Liver (tissue), 8 donors: ENCODE measurements at regions not wholly inside any gene's neighbourhood (a gene's known extent, or its start where the extent isn't known, plus 50 kb on each side); places are given as distances from the start of the nearest gene placed in this dataset.

Source experiments
- DNase-seq: peaks from one replicate; pipeline ENCODE4 v3.0.0-alpha.2; 2017; ENCODE audit warnings: low spot score
- H3K27ac ChIP-seq, 2 donors: one replicate each; pipeline ENCODE4 v1.7.0; 2013; ENCODE audit warnings: inconsistent platforms in 2 of 2, low read length in 2 of 2, control low read depth in 1 of 2, low read depth in 1 of 2, mild to moderate bottlenecking in 1 of 2
- H3K27me3 ChIP-seq, 4 donors: one replicate each; pipeline versions ENCODE4 v1.6.1 to v1.7.0; 2013; ENCODE audit warnings: low read length in 3 of 4, inconsistent platforms in 1 of 4, mild to moderate bottlenecking in 1 of 4, moderate library complexity in 1 of 4; ENCODE audit not compliant: control insufficient read depth in 4 of 4, insufficient read depth in 4 of 4
- H3K36me3 ChIP-seq, 4 donors: one replicate each; pipeline versions ENCODE4 v1.6.1 to v1.7.0; 2013; ENCODE audit warnings: low read length in 3 of 4, mild to moderate bottlenecking in 3 of 4, low read depth in 1 of 4, moderate library complexity in 1 of 4; ENCODE audit not compliant: control insufficient read depth in 4 of 4, insufficient read depth in 3 of 4
- H3K4me1 ChIP-seq, 4 donors: one replicate each; pipeline versions ENCODE4 v1.6.1 to v1.7.0; 2013; ENCODE audit warnings: low read length in 3 of 4, mild to moderate bottlenecking in 3 of 4, moderate library complexity in 1 of 4; ENCODE audit not compliant: control insufficient read depth in 4 of 4, insufficient read depth in 4 of 4
- H3K4me3 ChIP-seq, 3 donors: one replicate each; pipeline versions ENCODE4 v1.6.1 to v1.7.0; 2013; ENCODE audit warnings: low read length in 3 of 3, control low read depth in 1 of 3, low read depth in 1 of 3, mild to moderate bottlenecking in 1 of 3
- H3K9ac ChIP-seq, 2 donors: one replicate each; pipeline ENCODE4 v1.7.0; 2013; ENCODE audit warnings: low read length in 2 of 2, mild to moderate bottlenecking in 2 of 2, moderate library complexity in 2 of 2, control low read depth in 1 of 2, low read depth in 1 of 2
- H3K9me3 ChIP-seq, 4 donors: one replicate each; pipeline versions ENCODE4 v1.6.1 to v1.7.0; 2013; ENCODE audit warnings: low read length in 3 of 4; ENCODE audit not compliant: control insufficient read depth in 4 of 4
- EGR1 ChIP-seq, 2 donors: IDR thresholded peaks; 2 replicates each; pipeline ENCODE4 v1.6.1; 2016 to 2018; ENCODE audit warnings: antibody characterized with exemption in 2 of 2, low read depth in 2 of 2
- FOXA1 ChIP-seq: IDR thresholded peaks from 2 replicates; pipeline ENCODE4 v1.6.1; 2016; ENCODE audit warnings: antibody characterized with exemption
- HNF4A ChIP-seq, 2 donors: conservative IDR thresholded peaks; 2 replicates each; pipeline ENCODE4 v1.6.1; 2016; ENCODE audit warnings: antibody characterized with exemption in 2 of 2, mild to moderate bottlenecking in 2 of 2
- HNF4G ChIP-seq: IDR thresholded peaks from 2 replicates; pipeline ENCODE4 v1.6.1; 2016; ENCODE audit warnings: antibody characterized with exemption
- JUND ChIP-seq, 2 donors: IDR thresholded peaks; 2 replicates each; pipeline ENCODE4 v1.6.1; 2016; ENCODE audit warnings: antibody characterized with exemption in 2 of 2
- NR2F2 ChIP-seq: IDR thresholded peaks from 2 replicates; pipeline ENCODE4 v1.6.1; 2016; ENCODE audit warnings: antibody characterized with exemption
- RXRA ChIP-seq, 2 donors: IDR thresholded peaks; 2 replicates each; pipeline ENCODE4 v1.6.1; 2017 to 2018; ENCODE audit warnings: antibody characterized with exemption in 2 of 2, mild to moderate bottlenecking in 1 of 2
- SP1 ChIP-seq: IDR thresholded peaks from 2 replicates; pipeline ENCODE4 v1.6.1; 2018; ENCODE audit warnings: antibody characterized with exemption, mild to moderate bottlenecking
- TAF1 ChIP-seq: conservative IDR thresholded peaks from 2 replicates; pipeline ENCODE4 v1.6.1; 2016; ENCODE audit warnings: antibody characterized with exemption, mild to moderate bottlenecking
- YY1 ChIP-seq: IDR thresholded peaks from 2 replicates; pipeline ENCODE4 v1.6.1; 2016; ENCODE audit warnings: antibody characterized with exemption, mild to moderate bottlenecking
- WGBS: extraction: QIAGEN DNeasy Blood & Tissue Kit; methylation state at CpG from one replicate; pipeline ENCODE4 v1.1.7; 2013; 5-methylcytosine and 5-hydroxymethylcytosine counted together
- TF ChIP-seq, protein P1 (sequence below): IDR thresholded peaks from 2 replicates; pipeline ENCODE4 v1.6.1; 2016; ENCODE audit warnings: antibody characterized with exemption
- TF ChIP-seq, protein P2 (sequence below): fragments of 150-350 bp; IDR thresholded peaks from 2 replicates; pipeline ENCODE4 v1.5.1; 2017; ENCODE audit warnings: improper control_type of control experiment, low read depth, low read length; ENCODE audit not compliant: missing input control
- TF ChIP-seq, protein P3 (sequence below): IDR thresholded peaks from 2 replicates; pipeline ENCODE4 v1.6.1; 2016; ENCODE audit warnings: antibody characterized with exemption, mild to moderate bottlenecking
- donor health status: healthy.
- donor health status: healthy.
- donor health status: healthy.
- donor health status: healthy.
- donor health status: healthy.

DNA sequence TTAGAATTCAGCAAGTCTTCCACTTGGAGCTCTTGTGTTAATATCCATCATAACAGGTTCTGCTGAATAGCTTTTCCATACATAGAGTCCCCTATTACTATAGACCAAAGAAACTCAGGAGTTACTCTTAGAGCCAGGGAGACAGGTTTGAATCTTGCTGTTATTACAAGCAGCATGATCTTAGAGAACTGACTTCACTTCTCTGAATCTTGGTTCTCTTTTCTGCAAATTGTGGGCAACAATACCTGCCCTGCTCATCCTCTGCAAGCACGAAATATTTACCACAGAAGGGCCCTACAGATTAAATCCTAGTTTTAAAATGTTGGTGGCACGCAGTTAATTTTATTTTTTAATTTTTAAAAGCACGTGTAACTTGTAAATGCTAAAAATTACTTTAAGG is 111.7 kb downstream of the TLR4 start:
- no peak overlapping the region for H3K9ac ChIP-seq
- H3K4me1 ChIP-seq, result no peaks in the 10 kb centered on the region
- H3K9me3 ChIP-seq, result no peaks in the 10 kb centered on the region
- 70% methylated on average over 3 of the region's 3 CpGs for WGBS
- H3K4me3 ChIP-seq, result no peak overlapping the region
- no peaks in the 10 kb centered on the region for H3K27me3 ChIP-seq
- no peak for DNase-seq
- H3K27ac ChIP-seq, result no peak overlapping the region
- H3K36me3 ChIP-seq, result no peaks in the 10 kb centered on the region
- TF ChIP-seq, protein P1, sequence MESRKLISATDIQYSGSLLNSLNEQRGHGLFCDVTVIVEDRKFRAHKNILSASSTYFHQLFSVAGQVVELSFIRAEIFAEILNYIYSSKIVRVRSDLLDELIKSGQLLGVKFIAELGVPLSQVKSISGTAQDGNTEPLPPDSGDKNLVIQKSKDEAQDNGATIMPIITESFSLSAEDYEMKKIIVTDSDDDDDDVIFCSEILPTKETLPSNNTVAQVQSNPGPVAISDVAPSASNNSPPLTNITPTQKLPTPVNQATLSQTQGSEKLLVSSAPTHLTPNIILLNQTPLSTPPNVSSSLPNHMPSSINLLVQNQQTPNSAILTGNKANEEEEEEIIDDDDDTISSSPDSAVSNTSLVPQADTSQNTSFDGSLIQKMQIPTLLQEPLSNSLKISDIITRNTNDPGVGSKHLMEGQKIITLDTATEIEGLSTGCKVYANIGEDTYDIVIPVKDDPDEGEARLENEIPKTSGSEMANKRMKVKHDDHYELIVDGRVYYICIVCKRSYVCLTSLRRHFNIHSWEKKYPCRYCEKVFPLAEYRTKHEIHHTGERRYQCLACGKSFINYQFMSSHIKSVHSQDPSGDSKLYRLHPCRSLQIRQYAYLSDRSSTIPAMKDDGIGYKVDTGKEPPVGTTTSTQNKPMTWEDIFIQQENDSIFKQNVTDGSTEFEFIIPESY, result no peak
- TF ChIP-seq HNF4G, result no peak

DNA sequence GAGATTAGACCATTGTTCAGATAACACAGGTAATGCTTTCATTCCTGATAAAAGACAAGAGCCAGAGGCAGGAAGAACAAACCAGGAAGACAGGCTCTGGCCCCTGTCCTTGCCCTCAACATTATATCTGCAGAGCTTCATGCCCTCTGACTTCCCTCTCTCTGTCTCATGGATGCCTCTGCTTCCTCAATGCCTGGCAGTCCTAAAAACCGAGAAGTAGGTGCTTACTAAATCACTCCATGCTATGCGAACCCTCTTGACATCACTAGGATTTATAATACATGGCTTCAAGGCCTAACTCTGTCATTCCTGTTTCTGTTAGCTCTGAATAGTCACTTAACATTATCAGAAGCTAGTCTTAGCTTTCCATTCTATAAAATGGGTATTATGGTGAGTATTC is 117.8 kb downstream of the TLR4 start:
- H3K9ac ChIP-seq, result no peak overlapping the region
- WGBS, result 78% methylated on average over 2 of the region's 2 CpGs
- no peak overlapping the region for H3K4me3 ChIP-seq
- no peaks in the 10 kb centered on the region for H3K27me3 ChIP-seq
- TF ChIP-seq JUND (IDR thresholded peaks at IDR 0.05) (no peak), FOXA1 (no peak), NR2F2 (no peak), HNF4G (no peak), RXRA (IDR thresholded peaks at IDR 0.05) (no peak), EGR1 (IDR thresholded peaks at IDR 0.05; ENCODE audit: low read depth in 2 of 2) (no peak), TAF1 (no peak), YY1 (no peak), SP1 (no peak), HNF4A (conservative IDR thresholded peaks at IDR 0.05) (no peak)
- TF ChIP-seq, protein P1, result no peak
- TF ChIP-seq, protein P2, sequence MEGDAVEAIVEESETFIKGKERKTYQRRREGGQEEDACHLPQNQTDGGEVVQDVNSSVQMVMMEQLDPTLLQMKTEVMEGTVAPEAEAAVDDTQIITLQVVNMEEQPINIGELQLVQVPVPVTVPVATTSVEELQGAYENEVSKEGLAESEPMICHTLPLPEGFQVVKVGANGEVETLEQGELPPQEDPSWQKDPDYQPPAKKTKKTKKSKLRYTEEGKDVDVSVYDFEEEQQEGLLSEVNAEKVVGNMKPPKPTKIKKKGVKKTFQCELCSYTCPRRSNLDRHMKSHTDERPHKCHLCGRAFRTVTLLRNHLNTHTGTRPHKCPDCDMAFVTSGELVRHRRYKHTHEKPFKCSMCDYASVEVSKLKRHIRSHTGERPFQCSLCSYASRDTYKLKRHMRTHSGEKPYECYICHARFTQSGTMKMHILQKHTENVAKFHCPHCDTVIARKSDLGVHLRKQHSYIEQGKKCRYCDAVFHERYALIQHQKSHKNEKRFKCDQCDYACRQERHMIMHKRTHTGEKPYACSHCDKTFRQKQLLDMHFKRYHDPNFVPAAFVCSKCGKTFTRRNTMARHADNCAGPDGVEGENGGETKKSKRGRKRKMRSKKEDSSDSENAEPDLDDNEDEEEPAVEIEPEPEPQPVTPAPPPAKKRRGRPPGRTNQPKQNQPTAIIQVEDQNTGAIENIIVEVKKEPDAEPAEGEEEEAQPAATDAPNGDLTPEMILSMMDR, result no peak
- TF ChIP-seq, protein P3, sequence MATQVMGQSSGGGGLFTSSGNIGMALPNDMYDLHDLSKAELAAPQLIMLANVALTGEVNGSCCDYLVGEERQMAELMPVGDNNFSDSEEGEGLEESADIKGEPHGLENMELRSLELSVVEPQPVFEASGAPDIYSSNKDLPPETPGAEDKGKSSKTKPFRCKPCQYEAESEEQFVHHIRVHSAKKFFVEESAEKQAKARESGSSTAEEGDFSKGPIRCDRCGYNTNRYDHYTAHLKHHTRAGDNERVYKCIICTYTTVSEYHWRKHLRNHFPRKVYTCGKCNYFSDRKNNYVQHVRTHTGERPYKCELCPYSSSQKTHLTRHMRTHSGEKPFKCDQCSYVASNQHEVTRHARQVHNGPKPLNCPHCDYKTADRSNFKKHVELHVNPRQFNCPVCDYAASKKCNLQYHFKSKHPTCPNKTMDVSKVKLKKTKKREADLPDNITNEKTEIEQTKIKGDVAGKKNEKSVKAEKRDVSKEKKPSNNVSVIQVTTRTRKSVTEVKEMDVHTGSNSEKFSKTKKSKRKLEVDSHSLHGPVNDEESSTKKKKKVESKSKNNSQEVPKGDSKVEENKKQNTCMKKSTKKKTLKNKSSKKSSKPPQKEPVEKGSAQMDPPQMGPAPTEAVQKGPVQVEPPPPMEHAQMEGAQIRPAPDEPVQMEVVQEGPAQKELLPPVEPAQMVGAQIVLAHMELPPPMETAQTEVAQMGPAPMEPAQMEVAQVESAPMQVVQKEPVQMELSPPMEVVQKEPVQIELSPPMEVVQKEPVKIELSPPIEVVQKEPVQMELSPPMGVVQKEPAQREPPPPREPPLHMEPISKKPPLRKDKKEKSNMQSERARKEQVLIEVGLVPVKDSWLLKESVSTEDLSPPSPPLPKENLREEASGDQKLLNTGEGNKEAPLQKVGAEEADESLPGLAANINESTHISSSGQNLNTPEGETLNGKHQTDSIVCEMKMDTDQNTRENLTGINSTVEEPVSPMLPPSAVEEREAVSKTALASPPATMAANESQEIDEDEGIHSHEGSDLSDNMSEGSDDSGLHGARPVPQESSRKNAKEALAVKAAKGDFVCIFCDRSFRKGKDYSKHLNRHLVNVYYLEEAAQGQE, result no peak
- H3K27ac ChIP-seq, result no peak overlapping the region
- no peaks in the 10 kb centered on the region for H3K4me1 ChIP-seq
- DNase-seq, result no peak
- H3K9me3 ChIP-seq, result no peaks in the 10 kb centered on the region
- no peaks in the 10 kb centered on the region for H3K36me3 ChIP-seq
